Astrocyte (in vitro differentiated cells and primary cell): ENCODE measurements at regions not wholly inside any gene's neighbourhood (a gene's known extent, or its start where the extent isn't known, plus 50 kb on each side); places are given as distances from the start of the nearest gene placed in this dataset.

ENCODE experiments used
- EZH2 ChIP-seq: IDR thresholded peaks from 2 replicates; pipeline ENCODE4 v1.6.1; 2012; ENCODE audit warnings: mild to moderate bottlenecking, low read length, inconsistent platforms; ENCODE audit not compliant: insufficient read depth
- TF ChIP-seq, protein P1 (sequence below): IDR thresholded peaks from 2 replicates; pipeline ENCODE4 v1.5.1; 2011; ENCODE audit warnings: low read depth, mild to moderate bottlenecking, inconsistent platforms, low read length, moderate library complexity; ENCODE audit not compliant: insufficient read depth

- TF ChIP-seq, protein P1, sequence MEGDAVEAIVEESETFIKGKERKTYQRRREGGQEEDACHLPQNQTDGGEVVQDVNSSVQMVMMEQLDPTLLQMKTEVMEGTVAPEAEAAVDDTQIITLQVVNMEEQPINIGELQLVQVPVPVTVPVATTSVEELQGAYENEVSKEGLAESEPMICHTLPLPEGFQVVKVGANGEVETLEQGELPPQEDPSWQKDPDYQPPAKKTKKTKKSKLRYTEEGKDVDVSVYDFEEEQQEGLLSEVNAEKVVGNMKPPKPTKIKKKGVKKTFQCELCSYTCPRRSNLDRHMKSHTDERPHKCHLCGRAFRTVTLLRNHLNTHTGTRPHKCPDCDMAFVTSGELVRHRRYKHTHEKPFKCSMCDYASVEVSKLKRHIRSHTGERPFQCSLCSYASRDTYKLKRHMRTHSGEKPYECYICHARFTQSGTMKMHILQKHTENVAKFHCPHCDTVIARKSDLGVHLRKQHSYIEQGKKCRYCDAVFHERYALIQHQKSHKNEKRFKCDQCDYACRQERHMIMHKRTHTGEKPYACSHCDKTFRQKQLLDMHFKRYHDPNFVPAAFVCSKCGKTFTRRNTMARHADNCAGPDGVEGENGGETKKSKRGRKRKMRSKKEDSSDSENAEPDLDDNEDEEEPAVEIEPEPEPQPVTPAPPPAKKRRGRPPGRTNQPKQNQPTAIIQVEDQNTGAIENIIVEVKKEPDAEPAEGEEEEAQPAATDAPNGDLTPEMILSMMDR: no peak
- no peak for TF ChIP-seq EZH2
These were observed 312.0 kb upstream of the ZMIZ1 start for GRCh38 chr10:78756604-78757343.
